Vagina (tissue), 2 donors: ENCODE measurements at regions not wholly inside any gene's neighbourhood (a gene's known extent, or its start where the extent isn't known, plus 50 kb on each side); places are given as distances from the start of the nearest gene placed in this dataset.

Source experiments
- POLR2A ChIP-seq, 2 donors: fragments of 450-650 bp; IDR thresholded peaks; one replicate each; pipeline ENCODE4 v1.6.1; 2017; ENCODE audit warnings: antibody characterized with exemption in 2 of 2, mild to moderate bottlenecking in 2 of 2, moderate library complexity in 2 of 2
- POLR2AphosphoS5 ChIP-seq, 2 donors: sonication (generic); formaldehyde crosslinking; IDR thresholded peaks; one replicate each; pipeline ENCODE4 v1.9.0; 2017; ENCODE audit warnings: antibody characterized with exemption in 2 of 2, mild to moderate bottlenecking in 2 of 2, low read depth in 1 of 2; ENCODE audit not compliant: insufficient read depth in 1 of 2
- TF ChIP-seq, protein P1 (sequence below), 3 experiments: fragments of 450-650 bp in 2 of 3; fragments of 200-600 bp in 1 of 3; sonication (generic) in 1 of 3; IDR thresholded peaks; one replicate each; pipeline ENCODE4 v1.5.1; 2017 to 2019; ENCODE audit warnings: antibody characterized with exemption in 3 of 3, mild to moderate bottlenecking in 2 of 3, moderate library complexity in 2 of 3

- TF ChIP-seq, protein P1, sequence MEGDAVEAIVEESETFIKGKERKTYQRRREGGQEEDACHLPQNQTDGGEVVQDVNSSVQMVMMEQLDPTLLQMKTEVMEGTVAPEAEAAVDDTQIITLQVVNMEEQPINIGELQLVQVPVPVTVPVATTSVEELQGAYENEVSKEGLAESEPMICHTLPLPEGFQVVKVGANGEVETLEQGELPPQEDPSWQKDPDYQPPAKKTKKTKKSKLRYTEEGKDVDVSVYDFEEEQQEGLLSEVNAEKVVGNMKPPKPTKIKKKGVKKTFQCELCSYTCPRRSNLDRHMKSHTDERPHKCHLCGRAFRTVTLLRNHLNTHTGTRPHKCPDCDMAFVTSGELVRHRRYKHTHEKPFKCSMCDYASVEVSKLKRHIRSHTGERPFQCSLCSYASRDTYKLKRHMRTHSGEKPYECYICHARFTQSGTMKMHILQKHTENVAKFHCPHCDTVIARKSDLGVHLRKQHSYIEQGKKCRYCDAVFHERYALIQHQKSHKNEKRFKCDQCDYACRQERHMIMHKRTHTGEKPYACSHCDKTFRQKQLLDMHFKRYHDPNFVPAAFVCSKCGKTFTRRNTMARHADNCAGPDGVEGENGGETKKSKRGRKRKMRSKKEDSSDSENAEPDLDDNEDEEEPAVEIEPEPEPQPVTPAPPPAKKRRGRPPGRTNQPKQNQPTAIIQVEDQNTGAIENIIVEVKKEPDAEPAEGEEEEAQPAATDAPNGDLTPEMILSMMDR (IDR thresholded peaks at IDR 0.05): no peak
- TF ChIP-seq POLR2A (IDR thresholded peaks at IDR 0.05): no peak
- no peak for TF ChIP-seq POLR2AphosphoS5 (IDR thresholded peaks at IDR 0.05; ENCODE audit: insufficient read depth in 1 of 2, low read depth in 1 of 2)
These were observed 78.7 kb downstream of the PRLHR start for GRCh38 chr10:118516716-118517115.
